Activated T-cell treated with anti-CD3 and anti-CD28 coated beads for 4 hours (primary cell): ENCODE measurements at regions not wholly inside any gene's neighbourhood (a gene's known extent, or its start where the extent isn't known, plus 50 kb on each side); places are given as distances from the start of the nearest gene placed in this dataset.

Experiments
- DNase-seq: peaks from one replicate; pipeline ENCODE4 v3.0.0-alpha.2; 2020

DNA sequence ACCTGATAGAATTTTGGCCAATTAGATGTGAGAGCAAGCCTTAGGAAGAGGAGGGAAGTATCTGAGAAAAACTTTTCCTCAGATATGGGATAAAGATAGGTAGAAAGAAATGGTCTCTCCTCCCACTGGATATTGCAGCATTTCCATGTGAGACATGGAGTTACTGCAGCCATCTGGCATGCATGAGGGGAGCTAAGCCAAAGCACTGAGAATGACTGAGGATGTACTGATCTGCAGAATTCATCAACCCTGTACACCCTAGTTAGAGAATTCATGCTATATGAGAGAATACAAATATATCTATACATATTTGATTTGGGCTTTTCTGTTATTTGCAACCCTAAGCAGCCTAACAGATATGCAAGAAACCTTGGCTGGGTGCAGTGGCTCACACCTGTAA, 52.5 kb upstream of the RPL34 start:
- DNase-seq: no peak

DNA sequence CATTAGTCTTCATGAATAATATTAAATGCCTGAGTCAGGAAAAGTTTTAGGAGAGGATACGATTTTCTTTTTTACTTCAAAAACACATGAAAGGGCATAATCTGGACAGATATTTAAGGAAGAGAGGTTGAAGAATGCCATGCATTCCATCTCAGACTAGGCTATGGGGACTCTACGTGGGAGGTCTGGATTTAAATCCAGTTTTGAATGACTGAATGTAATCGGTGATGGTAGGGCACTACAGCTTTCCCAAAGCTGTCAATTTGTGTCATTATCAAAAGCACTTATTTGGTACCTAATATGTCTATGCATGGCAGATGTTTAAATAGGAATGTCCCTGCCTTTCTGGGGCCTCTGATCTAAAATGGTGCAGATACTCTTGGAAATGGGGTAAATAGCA, 59.3 kb upstream of the RPL34 start:
- no peak for DNase-seq

DNA sequence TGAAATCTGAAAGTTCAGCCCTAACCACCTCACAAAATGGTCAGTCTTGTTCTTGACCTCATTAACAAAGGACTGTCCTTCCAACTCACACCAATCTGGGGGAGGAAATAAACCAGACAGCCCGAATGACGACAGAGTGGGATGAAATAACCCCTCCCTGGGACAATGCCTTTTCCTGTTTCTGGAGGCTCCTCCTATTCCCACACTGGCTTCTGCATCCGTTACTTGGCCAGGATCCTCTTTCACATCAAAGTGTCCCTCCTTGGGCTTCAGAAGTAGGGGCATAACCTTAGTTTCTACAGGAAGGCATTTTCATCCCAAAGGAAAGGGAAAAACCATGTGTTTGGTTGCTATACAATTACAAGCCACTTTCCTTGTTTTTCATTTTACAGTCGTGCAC, 59.8 kb upstream of the RPL34 start:
- DNase-seq: no peak

DNA sequence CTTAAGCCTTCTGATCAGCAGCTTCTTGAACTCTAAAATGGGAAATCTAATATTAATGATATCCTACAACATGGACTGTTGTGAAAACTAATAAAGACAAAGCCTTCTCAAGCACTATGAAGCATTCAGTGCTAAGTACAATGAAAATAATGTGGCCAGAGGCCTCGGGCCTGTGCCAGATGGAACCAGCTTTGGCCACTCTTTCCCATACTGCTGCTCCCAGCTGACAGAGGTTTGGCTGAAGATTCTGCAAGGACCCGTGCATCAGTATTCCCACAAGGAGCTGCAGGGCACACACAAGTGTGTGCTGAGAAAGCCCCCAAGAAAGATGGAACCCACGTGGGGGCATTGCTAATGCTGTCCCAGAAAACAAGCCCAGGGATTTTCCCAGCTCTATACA, 60.5 kb upstream of the RPL34 start:
- DNase-seq: no peak

DNA sequence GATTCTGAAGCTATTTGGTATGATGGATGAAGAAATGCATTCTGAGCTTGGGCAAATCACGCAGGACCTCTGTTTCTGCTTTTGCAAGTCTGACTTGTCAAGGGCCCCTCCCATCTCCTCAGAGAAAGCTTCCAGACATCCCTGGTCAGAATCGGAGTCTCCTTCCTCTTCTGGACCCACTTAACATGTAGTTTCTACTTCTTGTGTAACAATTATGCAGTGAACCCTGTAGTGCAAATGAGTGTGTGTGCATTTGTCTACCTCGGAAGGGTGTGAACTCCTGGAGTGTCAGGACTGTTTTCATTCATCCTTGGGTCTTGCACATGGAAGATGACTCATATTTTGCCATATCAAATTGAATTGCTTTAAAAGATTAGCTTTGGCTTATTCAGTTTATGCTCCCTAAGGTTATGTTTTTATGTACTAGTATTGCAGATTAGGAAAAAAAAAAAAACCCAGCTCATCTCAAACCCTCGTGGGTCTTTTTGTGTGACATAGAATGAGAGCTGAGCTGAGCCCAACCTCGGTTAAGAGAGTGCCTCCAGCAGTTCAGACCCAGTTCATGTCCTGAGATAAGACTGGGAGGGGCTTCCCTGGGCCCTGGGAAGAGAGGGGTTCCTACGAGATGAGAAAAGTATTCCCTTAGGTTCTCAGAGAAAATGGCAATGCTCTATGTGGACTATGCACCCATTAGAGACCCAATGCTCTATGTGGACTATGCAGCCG, 61.1 kb upstream of the RPL34 start:
- no peak for DNase-seq

DNA sequence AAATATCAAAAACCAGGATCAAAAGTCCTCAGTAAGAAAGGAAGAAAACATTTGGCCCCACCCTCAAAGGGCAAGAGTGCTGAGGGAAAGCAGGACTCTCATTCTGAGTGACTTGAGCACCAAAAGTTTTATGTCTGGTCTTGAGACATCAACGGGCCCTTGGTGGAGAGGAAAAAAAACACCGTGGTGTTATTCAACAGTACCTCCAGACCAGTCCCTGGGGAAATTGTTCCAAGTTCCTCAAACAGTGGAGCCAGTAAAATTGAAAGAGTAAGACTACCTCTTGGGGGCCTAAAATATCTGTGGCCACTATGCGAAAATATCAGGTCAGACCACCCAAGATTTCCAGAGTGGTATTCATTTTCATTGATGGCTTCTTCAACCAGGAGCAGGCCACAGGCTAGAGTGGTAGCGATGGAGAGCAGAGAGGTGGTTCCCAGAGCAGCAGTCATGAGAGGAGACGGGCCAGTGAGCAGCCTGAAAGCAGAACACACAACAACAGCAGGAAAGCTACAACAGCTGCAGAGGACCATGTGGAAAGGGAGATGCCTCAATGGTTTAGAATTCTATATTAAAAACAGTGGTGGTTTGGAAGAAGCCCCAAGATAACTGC, 63.7 kb upstream of the RPL34 start:
- no peak for DNase-seq

DNA sequence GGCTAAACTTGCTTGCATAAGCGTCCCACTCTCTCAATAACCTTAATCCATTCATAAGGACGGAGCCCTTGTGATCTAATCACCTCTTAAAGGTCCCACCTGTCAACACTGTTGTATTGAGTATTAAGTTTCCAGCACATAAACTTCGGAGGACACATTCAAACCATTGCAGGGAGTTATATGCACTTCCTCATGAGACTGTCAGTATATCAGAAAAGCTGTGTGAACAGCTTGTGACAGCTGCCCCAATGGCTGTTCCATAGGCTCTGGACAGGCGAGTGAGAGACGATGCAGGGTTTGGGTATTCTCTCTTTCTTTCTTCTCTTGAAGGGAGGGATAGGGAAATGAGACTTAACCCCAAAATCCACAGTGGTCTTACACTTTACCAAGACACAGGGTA, 64.2 kb upstream of the RPL34 start:
- DNase-seq: no peak

DNA sequence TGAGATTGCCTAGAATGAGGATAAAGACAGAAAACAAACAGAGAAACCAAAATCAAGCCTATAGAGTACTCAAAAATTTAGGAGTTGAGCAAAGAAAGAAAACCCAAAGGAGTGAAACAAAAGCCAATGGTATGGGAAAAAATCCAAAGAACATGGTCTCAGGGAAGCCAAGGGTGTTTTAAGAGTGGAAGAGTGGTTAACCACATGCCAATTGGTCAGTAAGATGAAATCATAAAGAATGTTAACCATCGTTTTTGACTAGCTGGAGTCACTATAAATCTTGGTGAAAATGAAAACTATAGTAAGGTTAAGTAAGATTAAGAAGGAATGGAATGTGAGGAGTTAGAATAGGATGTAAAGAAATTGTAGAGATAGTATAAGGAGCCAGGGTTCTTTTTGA, 64.7 kb upstream of the RPL34 start:
- no peak for DNase-seq

DNA sequence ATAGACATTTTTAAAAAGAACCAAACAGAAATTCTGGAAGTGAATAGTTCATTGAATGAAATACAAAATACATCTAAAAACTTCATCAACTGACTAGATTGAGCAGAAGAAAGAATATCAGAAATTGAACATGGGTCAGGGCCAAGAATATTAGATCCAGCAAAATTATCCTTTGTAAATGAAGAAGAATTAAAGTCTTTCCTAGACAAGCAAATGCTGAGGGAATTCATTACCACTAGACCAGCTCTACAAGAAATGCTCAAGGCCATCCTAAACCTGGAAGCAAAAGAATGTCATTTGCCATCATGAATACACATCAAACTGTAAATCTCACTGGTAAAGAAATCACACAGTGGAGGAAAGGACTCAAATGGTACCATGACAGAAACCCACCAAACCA, 72.7 kb upstream of the RPL34 start:
- DNase-seq: no peak

DNA sequence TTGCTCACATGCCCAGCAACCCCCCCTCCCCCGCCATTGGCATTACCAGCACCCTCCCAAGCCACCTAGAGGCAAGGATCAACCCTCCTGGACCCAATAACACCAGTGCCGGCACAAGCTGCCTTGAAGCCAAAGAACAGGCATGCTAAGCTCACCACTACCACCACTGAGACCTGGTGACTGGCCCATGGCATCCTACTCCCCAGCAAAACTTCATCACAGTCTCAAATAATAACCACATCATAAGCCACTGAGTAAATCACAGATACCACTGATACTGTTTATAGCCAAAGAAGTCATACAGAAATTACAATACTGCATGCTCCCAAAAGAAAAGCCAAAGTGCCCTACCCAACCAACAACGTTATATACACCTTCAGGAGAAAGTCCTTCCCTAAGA, 73.6 kb upstream of the RPL34 start:
- DNase-seq: no peak

DNA sequence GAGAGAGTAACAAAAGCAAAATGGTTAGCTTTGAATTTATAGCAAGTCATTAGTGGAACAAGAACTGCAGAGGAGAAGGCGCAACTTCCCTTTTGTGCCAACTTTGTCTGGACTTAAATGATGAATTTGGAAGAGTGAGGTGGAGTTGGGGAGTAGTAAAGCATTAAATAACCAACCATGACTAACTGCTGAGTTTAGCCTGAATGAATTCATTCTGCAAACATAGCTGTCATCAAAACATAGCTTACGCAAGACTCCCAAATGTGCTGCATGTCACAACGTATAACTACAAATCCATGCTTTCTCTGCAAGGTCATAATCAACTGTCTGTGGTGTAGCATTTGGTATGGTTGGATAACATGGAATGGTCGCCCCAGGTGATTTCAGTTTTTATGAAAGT, 75.9 kb upstream of the RPL34 start:
- no peak for DNase-seq

DNA sequence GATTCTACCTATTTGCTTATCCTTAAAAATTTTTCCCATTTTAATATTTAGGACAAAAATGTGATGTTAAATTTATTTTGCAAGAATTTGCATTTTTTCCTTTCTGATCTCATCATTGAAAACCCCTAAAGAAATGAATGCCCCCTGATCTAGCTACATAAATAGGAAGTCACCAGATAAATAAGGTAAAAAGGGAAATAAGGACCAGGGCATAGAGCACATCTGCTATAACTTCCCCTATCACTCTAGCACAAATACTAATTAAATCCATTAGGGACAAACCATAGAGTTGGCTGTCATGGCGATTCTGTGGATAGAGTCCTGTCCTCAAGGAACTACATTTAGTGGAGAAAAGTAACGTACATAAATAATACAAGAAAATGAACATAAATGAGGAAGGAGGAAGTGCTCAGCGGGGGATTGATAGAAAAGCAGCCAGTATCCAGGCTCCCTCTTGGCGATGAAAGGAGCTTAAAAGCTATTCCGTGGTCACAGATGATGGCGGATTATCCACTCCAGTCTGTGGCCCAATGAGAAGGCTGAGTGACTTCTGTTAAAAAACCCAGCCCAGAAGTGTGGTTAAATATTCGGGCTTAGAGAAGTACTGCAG, 76.9 kb upstream of the RPL34 start:
- DNase-seq: no peak

DNA sequence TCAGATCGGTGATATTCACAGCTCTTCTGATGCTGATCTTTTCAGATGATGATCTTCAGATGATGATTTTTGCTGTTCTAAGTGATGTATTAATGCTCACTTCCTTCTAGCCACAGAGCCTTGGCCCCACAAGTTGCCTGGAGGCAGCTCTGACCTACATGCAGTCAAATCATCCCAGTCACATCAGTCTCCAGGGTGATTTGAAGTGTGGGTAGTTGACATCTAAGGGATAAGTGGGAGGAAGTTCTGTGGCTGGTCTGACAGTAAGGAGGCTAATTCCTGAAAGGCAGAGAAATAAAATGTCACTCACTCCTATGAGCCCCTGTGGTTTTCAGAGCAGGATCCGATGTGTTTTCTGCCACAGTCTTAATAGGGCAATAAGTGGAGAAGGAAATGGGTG, 79.8 kb upstream of the RPL34 start:
- no peak for DNase-seq

DNA sequence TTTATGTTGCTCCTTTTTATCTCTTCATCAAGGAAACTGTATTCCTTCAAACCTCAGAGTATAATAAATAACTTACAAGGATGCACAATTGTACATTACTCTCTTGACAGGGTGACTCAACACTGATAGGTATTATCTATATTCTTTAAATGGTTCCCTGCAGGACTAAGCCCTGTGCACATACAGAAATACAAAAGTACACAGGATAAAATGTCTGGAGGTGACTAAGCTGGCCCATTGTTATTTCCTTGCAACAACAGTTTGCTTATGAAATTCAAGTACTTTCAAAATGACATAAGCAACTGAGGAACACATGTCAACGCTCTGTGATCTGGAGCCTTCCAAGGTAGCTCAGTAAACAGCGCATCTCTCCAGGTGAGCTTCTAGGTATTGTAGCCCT, 83.8 kb upstream of the RPL34 start:
- DNase-seq: no peak

DNA sequence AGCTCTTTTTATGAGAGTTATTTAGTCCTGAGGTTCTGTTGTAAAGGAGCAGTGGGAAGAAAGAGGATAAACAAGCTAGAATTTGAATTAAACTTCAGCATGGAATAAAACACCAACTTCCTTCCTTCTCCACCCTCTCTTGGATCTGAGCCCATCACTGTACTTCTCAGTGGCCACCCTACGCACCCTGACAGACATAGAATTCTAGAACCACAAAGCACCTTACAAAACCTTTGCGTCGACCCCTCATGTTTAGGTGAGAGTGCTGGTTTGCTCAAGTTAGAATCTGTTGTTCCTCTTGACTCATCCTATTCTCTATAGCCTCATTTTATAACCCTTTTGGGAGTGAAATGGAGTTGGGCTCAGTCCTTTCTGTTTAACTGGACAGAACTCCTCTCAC, 84.6 kb upstream of the RPL34 start:
- DNase-seq: no peak

DNA sequence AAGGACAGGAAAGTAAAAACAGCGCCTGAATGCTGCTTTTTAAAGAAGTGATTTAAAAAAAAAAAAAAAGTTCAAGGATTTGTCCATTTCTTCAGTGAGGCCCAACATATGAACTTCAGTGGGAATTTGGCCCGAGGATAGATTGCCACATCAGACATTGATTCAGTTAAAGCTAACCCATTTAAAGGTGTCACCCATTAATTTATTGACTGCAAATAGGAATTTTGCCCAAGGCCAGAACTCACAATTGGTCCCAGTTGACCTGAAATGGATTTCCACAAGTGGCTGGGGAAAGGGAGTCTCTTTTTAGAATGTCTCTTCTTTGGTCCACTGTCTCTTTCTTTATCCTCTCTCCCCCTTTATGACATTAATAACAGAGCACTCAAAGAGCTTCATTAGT, 86.5 kb upstream of the RPL34 start:
- no peak for DNase-seq

DNA sequence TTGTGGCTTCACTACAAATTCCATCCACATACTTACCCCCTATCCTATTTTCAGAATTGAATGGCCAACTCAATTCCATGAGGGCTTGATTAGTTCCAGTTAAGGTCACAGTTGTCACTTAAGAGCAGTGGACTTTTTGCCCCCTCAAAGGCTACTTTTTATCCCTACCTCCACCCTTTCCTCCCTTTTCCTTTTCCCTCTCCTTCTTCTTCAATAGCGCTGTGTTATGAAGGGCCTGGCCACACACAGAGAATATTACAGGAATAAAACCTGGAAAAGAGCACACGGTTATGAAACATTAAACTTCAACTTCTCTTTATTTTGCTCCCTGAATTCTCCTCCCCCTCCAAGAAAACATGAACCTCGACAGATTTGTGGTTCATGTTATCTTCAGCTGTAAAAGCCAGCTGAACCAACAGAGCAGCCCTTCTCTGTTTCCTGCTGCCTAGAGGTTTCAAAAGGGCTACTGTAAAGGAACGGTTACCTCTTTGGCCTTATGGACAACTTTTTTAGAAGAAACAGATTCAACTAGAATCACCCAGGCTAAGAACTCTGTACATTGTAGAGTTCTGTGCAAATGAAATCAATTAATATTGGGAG, 87.0 kb upstream of the RPL34 start:
- no peak for DNase-seq

DNA sequence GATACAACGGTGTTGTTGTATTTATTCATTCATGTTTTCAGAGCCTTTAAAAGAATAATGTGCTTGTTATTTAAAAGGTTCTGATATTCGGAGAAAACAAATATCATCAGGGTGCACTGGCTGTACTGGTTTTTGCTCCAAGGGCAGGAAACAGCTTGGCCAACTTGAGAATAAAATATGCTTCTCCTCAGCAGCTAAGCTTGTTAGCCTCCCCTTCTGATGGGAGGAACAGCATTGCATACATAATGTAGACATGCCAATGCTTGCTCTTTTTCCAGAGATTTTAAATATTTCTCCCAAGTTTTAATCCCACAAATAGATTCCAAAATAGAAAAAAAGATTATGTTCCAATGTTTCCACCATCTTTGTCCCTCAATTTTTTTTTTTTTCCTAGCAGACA, 87.6 kb upstream of the RPL34 start:
- no peak for DNase-seq

DNA sequence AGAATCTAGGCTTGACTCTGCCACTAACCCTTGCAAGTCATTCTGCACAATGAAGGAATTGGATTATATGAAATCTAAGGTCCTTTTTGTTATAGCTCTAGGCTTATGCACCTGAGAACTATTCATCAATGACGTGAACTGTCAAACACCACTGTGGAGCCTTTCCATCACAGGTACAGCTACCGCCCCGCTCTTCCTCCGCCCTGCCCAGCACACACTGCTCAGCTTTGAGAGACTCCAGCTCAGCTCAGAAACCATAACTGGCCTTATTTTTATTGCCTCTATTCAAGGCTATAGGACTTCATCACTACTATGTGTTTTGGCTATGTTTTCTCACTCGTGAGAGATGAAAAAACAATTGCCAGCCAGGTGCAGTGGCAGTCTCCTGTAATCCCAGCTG, 88.2 kb upstream of the RPL34 start:
- no peak for DNase-seq

DNA sequence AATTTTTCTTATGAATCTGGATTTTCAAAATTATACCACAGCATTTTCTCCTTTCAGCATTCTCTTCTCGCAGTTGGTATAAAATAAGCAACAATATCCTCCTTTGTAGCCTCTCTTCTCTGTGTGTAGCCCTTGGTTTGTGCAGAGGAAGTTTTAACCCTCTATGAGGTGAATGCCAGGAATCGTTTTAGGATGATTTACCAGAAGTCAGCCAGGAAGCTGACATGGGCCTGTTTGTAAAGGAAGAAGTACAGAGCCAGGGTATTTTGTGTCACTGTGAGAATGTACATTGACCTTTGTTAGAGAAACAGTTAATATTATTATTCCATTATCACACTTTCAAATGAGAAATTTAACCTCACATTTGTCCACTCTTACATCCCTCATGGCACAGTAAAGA, 88.9 kb upstream of the RPL34 start:
- DNase-seq: no peak

DNA sequence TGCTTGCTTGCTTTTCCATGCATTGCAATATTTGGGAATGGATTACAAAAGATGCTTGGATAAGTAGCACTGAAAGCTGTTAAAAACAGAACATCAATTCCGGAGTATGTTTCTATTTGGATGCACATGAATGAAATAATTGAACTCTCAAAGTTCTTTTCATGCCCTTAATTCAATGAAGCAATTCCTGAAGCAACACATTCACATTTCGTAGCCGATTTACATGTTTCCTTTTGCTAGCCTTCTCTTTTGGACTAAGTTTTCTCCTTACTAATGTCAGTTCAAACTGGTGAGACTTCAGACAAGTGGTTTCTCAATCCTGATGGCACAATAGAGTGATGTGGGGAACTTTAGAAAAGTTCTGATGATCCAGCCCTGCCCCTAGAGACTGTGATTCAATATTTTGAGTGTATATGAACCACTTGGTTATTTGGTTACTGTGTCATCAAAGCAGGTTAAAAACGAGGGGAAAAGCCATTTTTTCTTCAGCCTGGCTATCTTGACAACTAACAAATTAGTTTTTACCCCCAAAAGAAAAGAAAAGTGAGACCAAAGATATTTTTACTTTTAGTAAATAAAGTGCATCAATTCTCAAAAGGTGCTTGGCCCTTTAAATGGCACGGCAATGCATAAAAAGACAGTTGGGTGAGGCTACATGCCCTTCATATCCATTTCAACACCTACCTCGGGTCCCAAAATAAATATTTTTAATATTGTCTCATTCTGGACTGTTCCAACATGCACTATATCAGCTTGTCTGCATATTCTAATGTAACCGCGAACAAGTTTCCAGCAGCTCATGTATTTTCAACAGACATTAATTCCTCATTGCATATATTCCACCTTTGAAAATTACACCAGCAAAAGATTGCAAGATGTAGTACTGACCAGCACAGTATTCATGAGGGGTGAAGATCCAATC, 90.1 kb upstream of the RPL34 start:
- no peak for DNase-seq

DNA sequence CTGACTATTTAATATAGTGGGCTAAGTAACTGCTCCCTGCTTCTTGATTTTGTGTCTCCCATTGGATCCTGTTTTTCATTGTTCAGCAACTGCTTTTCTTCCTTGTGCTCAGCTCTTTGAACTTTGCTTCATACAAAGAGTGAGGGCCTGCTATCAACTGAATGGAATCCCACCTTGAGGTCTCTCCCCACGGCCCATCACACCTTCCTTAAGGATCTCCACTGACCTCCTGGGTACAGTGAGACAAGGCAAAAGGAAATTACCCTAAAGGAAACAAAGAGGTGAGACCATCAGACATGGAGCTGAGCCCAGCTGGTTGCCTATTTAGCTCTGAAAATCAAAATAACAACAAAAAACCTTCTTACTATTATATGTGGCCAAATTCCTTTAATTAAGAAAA, 91.3 kb upstream of the RPL34 start:
- DNase-seq: no peak

DNA sequence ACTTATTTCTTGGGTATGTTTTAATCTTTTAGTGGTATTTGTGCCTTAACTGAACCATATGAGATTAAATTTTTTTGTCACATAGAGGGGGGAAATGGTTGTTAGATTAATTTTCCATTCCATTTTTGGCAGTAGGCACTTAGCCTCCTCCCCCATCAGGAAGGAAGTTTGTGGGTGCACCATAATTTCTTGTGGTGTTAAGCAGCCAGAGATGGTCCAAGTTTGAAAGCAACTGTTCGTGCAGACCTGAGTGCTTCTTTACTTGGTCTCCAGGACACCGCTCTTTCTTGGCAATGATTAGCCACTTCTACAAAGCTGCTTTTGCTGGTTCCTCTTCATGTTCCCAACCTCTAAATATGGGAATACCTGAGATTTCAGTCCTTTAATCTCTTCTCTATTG, 92.7 kb upstream of the RPL34 start:
- DNase-seq: peak; percentile 10
